Calu3 (cell line): ENCODE measurements at regions not wholly inside any gene's neighbourhood (a gene's known extent, or its start where the extent isn't known, plus 50 kb on each side); places are given as distances from the start of the nearest gene placed in this dataset.

Source experiments
- BruUV-seq: library from RNA; stranded (reverse); fragments of 400-500 nt; replicated peaks from 2 replicates; lab custom pipeline; 2021; lab: Mats Ljungman, UMichigan
- CTCF ChIA-PET: fragments of 300-600 bp; sonication (Branson Sonifier 250); formaldehyde crosslinking; loops from one replicate; lab custom pipeline; 2022; ENCODE audit warnings: antibody characterized with exemption; lab: Charles Lee
- DNase-seq: peaks from one replicate; pipeline ENCODE4 v3.0.0; 2022
- H3K27ac Mint-ChIP-seq: one replicate; pipeline ENCODE4 v1.8.0; 2022; ENCODE audit warnings: mixed read lengths; ENCODE audit not compliant: unreplicated experiment
- H3K27me3 Mint-ChIP-seq: one replicate; pipeline ENCODE4 v1.8.0; 2022; ENCODE audit warnings: mixed read lengths; ENCODE audit not compliant: unreplicated experiment
- H3K36me3 Mint-ChIP-seq: one replicate; pipeline ENCODE4 v1.8.0; 2022; ENCODE audit warnings: mild to moderate bottlenecking, moderate library complexity, mixed read lengths; ENCODE audit not compliant: insufficient read depth, unreplicated experiment
- H3K4me1 Mint-ChIP-seq: one replicate; pipeline ENCODE4 v1.8.0; 2022; ENCODE audit warnings: mild to moderate bottlenecking, low read depth, mixed read lengths; ENCODE audit not compliant: unreplicated experiment
- H3K4me3 Mint-ChIP-seq: one replicate; pipeline ENCODE4 v1.8.0; 2022; ENCODE audit warnings: mild to moderate bottlenecking, low read depth, moderate library complexity, mixed read lengths; ENCODE audit not compliant: unreplicated experiment
- H3K9me3 Mint-ChIP-seq: one replicate; pipeline ENCODE4 v1.8.0; 2022; ENCODE audit warnings: low read depth, mixed read lengths; ENCODE audit not compliant: unreplicated experiment
- CTCF ChIP-seq: fragments of 200-600 bp; IDR thresholded peaks from one replicate; pipeline ENCODE4 v1.8.0; 2022; ENCODE audit warnings: antibody characterized with exemption; ENCODE audit not compliant: unreplicated experiment
- intact Hi-C: fragments of 100-400 bp; cut with micrococcal nuclease; formaldehyde crosslinking; loops from one replicate; pipeline ENCODE4 v1.10.0; 2022; ENCODE audit not compliant: unreplicated experiment

DNA sequence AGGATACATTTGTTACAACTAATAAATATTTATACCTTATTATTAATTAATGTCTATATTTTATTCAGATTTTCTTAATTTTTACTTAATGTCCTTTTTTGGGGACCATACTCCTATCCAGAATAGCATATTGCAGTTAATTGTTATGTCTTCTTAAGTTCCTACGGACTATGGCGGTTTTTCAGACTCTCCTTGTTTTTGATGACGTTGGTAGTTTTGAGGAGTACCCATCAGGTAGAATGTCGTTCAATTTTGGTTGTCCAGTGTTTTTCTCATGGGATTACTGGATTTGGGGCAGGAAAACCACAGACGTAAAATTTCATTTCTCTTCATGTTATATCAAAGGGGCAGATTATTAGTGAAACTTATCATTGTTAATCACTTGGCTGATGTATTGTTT lies 223.7 kb downstream of the ISL1 start:
- no peak overlapping the region for H3K4me3 Mint-ChIP-seq
- intact Hi-C loops, result no loop called here
- no peak for TF ChIP-seq CTCF
- no peaks in the 10 kb centered on the region for H3K36me3 Mint-ChIP-seq
- no TSS peak for BruUV-seq
- H3K4me1 Mint-ChIP-seq, result no peaks in the 10 kb centered on the region
- no peak overlapping the region for H3K27ac Mint-ChIP-seq
- CTCF ChIA-PET, result interaction anchor here (0.7 kb wide), 1 partner anchor 285 kb away, joined by 3 read pairs; no protein-coding TSS in a partner anchor
- no peaks in the 10 kb centered on the region for H3K9me3 Mint-ChIP-seq
- no peaks in the 10 kb centered on the region for H3K27me3 Mint-ChIP-seq
- no peak for DNase-seq

DNA sequence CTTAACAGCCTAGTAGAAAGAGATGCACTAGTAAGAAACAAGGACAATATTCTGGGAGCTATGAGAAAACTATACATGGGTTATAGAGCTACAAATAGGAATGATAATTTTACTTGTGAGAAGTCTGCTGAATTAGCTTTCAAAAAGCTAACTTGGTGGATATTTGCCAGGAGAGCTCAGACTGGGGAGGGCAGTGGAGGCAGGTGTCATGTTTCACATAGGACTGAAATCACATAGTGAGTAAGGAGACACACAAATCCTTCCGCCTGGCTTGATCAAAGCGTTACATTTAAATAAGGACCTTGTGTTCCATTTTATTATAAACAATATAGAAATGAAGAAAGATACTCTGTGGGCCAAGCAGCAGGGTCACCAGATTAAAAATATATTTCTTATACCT lies 235.0 kb downstream of the ISL1 start:
- intact Hi-C loops, result no loop called here
- Mint-ChIP-seq H3K4me1 (no peaks in the 10 kb centered on the region), H3K27me3 (no peaks in the 10 kb centered on the region), H3K9me3 (no peaks in the 10 kb centered on the region), H3K36me3 (no peaks in the 10 kb centered on the region), H3K4me3 (no peak overlapping the region), H3K27ac (no peak overlapping the region)
- no peak for DNase-seq
- no peak for TF ChIP-seq CTCF
- CTCF ChIA-PET, result no interaction called here
- BruUV-seq, result no TSS peak

- CTCF ChIA-PET, result no interaction called here
- BruUV-seq, result no TSS peak
- H3K36me3 Mint-ChIP-seq, result no peaks in the 10 kb centered on the region
- no peaks in the 10 kb centered on the region for H3K9me3 Mint-ChIP-seq
- no peak overlapping the region for H3K4me3 Mint-ChIP-seq
- no peaks in the 10 kb centered on the region for H3K4me1 Mint-ChIP-seq
- intact Hi-C loops, result no loop called here
- no peak for DNase-seq
- TF ChIP-seq CTCF, result no peak
- H3K27ac Mint-ChIP-seq, result no peak overlapping the region
- no peaks in the 10 kb centered on the region for H3K27me3 Mint-ChIP-seq
Observed at GRCh38 chr5:51621156-51621555, 237.9 kb downstream of the ISL1 start.

DNA sequence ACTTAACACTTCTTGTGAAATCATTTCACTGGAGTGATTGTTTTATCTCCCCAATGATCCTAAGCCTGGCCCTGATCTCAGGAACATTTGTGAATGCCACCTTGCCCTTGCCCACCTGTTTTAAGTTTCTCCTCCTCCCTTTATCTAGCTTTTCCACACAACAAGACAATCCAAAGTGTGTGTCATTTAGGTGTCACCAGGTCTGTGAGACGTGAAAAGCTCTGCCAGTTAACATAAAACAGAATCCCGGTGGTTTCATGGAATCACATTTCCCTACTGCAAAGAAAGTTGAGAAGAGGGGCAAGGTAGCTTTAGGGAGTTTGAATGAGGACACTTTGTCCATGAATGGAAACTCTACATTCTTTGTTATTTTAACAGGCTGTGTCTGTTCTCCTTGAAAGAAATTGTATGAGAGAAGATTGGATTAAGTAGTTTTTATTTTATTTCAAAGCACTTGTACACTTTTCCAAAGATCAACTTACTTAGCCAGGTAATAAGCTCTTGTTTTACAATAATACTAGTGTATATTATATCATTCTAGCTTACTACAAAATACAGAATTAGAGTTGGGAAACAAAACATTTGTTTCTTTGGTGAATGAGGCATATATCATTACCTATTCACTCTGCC lies 239.0 kb downstream of the ISL1 start:
- H3K9me3 Mint-ChIP-seq, result no peaks in the 10 kb centered on the region
- no peak for DNase-seq
- BruUV-seq, result no TSS peak
- CTCF ChIA-PET, result no interaction called here
- H3K4me3 Mint-ChIP-seq, result no peak overlapping the region
- H3K27ac Mint-ChIP-seq, result no peak overlapping the region
- H3K36me3 Mint-ChIP-seq, result no peaks in the 10 kb centered on the region
- no peak for TF ChIP-seq CTCF
- no peaks in the 10 kb centered on the region for H3K27me3 Mint-ChIP-seq
- intact Hi-C loops, result no loop called here
- H3K4me1 Mint-ChIP-seq, result no peaks in the 10 kb centered on the region
